GM23338 (cell line): ENCODE measurements at regions not wholly inside any gene's neighbourhood (a gene's known extent, or its start where the extent isn't known, plus 50 kb on each side); places are given as distances from the start of the nearest gene placed in this dataset.

Source experiments
- ATAC-seq: fragments of 200-7000 bp; cut with Tn5 transposase; 3 replicates; pipeline ENCODE4 v1.9.1; 2020
- DNase-seq: peaks from one replicate; pipeline ENCODE4 v3.0.0-alpha.2; 2015; ENCODE audit warnings: low spot score
- H2AFZ ChIP-seq: fragments of 200-600 bp; sonication (generic); 2 replicates; pipeline ENCODE4 v1.8.0; 2016; ENCODE audit warnings: antibody characterized with exemption, mild to moderate bottlenecking, moderate library complexity
- H3F3A ChIP-seq: fragments of 200-600 bp; sonication (generic); replicated peaks from 2 replicates; pipeline ENCODE4 v1.8.0; 2017; ENCODE audit warnings: antibody characterized with exemption, mixed run types, low read depth
- H3K27ac ChIP-seq: fragments of 200-600 bp; sonication (generic); 2 replicates; pipeline ENCODE4 v1.6.1; 2016; ENCODE audit warnings: low read depth
- H3K27me3 ChIP-seq: fragments of 200-600 bp; sonication (generic); 2 replicates; pipeline ENCODE4 v1.8.0; 2016; ENCODE audit warnings: mild to moderate bottlenecking, mixed run types, moderate library complexity; ENCODE audit not compliant: insufficient read depth
- H3K36me3 ChIP-seq: fragments of 200-600 bp; sonication (generic); 2 replicates; pipeline ENCODE4 v1.8.0; 2016; ENCODE audit warnings: mild to moderate bottlenecking; ENCODE audit not compliant: insufficient read depth
- H3K4me1 ChIP-seq: fragments of 200-600 bp; sonication (generic); 2 replicates; pipeline ENCODE4 v1.8.0; 2016; ENCODE audit warnings: mild to moderate bottlenecking, moderate library complexity; ENCODE audit not compliant: insufficient read depth
- H3K4me2 ChIP-seq: fragments of 200-600 bp; sonication (generic); 2 replicates; pipeline ENCODE4 v1.7.1; 2017; ENCODE audit warnings: mixed run types
- H3K4me3 ChIP-seq: fragments of 200-600 bp; sonication (generic); 2 replicates; pipeline ENCODE4 v1.6.1; 2016; ENCODE audit warnings: mixed run types
- H3K79me2 ChIP-seq: fragments of 200-600 bp; sonication (generic); replicated peaks from 2 replicates; pipeline ENCODE4 v1.8.0; 2017; ENCODE audit warnings: mild to moderate bottlenecking; ENCODE audit not compliant: insufficient read depth
- H3K9me2 ChIP-seq: fragments of 200-600 bp; sonication (generic); 2 replicates; pipeline ENCODE4 v1.8.0; 2017; ENCODE audit not compliant: insufficient read depth
- H4K20me1 ChIP-seq: fragments of 200-600 bp; sonication (generic); replicated peaks from 2 replicates; pipeline ENCODE4 v1.8.0; 2017; ENCODE audit warnings: mild to moderate bottlenecking; ENCODE audit not compliant: insufficient read depth
- H3K27ac Mint-ChIP-seq: 2 replicates; pipeline ENCODE4 v1.8.0; 2020; ENCODE audit warnings: inconsistent platforms, mild to moderate bottlenecking, moderate library complexity, mixed read lengths
- H3K27me3 Mint-ChIP-seq: 3 replicates; pipeline ENCODE4 v1.8.0; 2022; ENCODE audit warnings: low read depth, mild to moderate bottlenecking, moderate library complexity, mixed read lengths, inconsistent platforms; ENCODE audit not compliant: insufficient read depth, poor library complexity
- H3K36me3 Mint-ChIP-seq: 3 replicates; pipeline ENCODE4 v1.8.0; 2021; ENCODE audit warnings: low read depth, mild to moderate bottlenecking, inconsistent platforms, moderate library complexity, mixed read lengths
- H3K4me1 Mint-ChIP-seq: 3 replicates; pipeline ENCODE4 v1.8.0; 2020; ENCODE audit warnings: mild to moderate bottlenecking, inconsistent platforms, mixed read lengths
- H3K4me3 Mint-ChIP-seq: 3 replicates; pipeline ENCODE4 v1.8.0; 2021; ENCODE audit warnings: moderate library complexity, mild to moderate bottlenecking, inconsistent platforms, mixed read lengths
- H3K9me3 Mint-ChIP-seq: 3 replicates; pipeline ENCODE4 v1.8.0; 2020; ENCODE audit warnings: moderate library complexity, mild to moderate bottlenecking, inconsistent platforms, mixed read lengths
- CREB1 ChIP-seq: fragments of 250-450 bp; sonication (Bioruptor Pico); IDR thresholded peaks from 2 replicates; pipeline ENCODE4 v1.5.0; 2020; ENCODE audit warnings: low read depth, mild to moderate bottlenecking, moderate library complexity
- CTCF ChIP-seq, 2 experiments: fragments of 200-600 bp in 1 of 2; sonication (generic) in 1 of 2; conservative IDR thresholded peaks; 2 replicates each; pipeline versions ENCODE4 v1.5.1 to v1.6.1; 2016 to 2017; ENCODE audit warnings: antibody characterized with exemption in 2 of 2, low read depth in 2 of 2, mild to moderate bottlenecking in 2 of 2, moderate library complexity in 1 of 2
- ETS1 ChIP-seq: IDR thresholded peaks from 2 replicates; pipeline ENCODE4 v1.6.1; 2016; ENCODE audit warnings: antibody characterized with exemption
- EZH2 ChIP-seq: fragments of 200-600 bp; sonication (generic); IDR thresholded peaks from one replicate; pipeline ENCODE4 v1.8.0; 2017; ENCODE audit warnings: antibody characterized with exemption, mild to moderate bottlenecking, low read depth; ENCODE audit not compliant: unreplicated experiment
- EZH2phosphoT487 ChIP-seq: fragments of 200-600 bp; sonication (generic); IDR thresholded peaks from one replicate; pipeline ENCODE4 v1.8.1; 2018; ENCODE audit warnings: antibody characterized with exemption; ENCODE audit not compliant: unreplicated experiment
- JUNB ChIP-seq: IDR thresholded peaks from one replicate; pipeline ENCODE4 v1.6.1; 2016; ENCODE audit warnings: antibody characterized with exemption; ENCODE audit not compliant: unreplicated experiment
- NANOG ChIP-seq: IDR thresholded peaks from 2 replicates; pipeline ENCODE4 v1.6.1; 2016; ENCODE audit warnings: antibody characterized with exemption, borderline replicate concordance
- POLR2AphosphoS5 ChIP-seq: IDR thresholded peaks from 2 replicates; pipeline ENCODE4 v1.6.1; 2016; ENCODE audit warnings: antibody characterized with exemption, low read depth
- REST ChIP-seq: IDR thresholded peaks from one replicate; pipeline ENCODE4 v1.6.1; 2018; ENCODE audit warnings: antibody characterized with exemption; ENCODE audit not compliant: unreplicated experiment
- STAT1 ChIP-seq: IDR thresholded peaks from one replicate; pipeline ENCODE4 v1.6.1; 2016; ENCODE audit warnings: antibody characterized with exemption; ENCODE audit not compliant: unreplicated experiment
- ZNF114 ChIP-seq: fragments of 250-450 bp; sonication (Bioruptor Pico); IDR thresholded peaks from 2 replicates; pipeline ENCODE4 v1.5.0; 2020; ENCODE audit warnings: mild to moderate bottlenecking, moderate library complexity
- ZNF331 ChIP-seq: fragments of 250-450 bp; sonication (Bioruptor Pico); IDR thresholded peaks from 2 replicates; pipeline ENCODE4 v1.5.0; 2020; ENCODE audit warnings: low read depth, mild to moderate bottlenecking, moderate library complexity
- ZNF462 ChIP-seq: fragments of 250-450 bp; sonication (Bioruptor Pico); IDR thresholded peaks from 2 replicates; pipeline ENCODE4 v1.5.0; 2020; ENCODE audit warnings: mild to moderate bottlenecking, moderate library complexity

- no peaks in the 10 kb centered on the region for H3K36me3 ChIP-seq
- H3K9me2 ChIP-seq = no peaks in the 10 kb centered on the region
- H3F3A ChIP-seq = no peaks in the 10 kb centered on the region
- no peak overlapping the region for H3K4me3 ChIP-seq
- H3K4me1 ChIP-seq = no peaks in the 10 kb centered on the region
- ATAC-seq (no peak), DNase-seq (no peak)
- no peak overlapping the region for H3K4me2 ChIP-seq
- H3K36me3 Mint-ChIP-seq = no peaks in the 10 kb centered on the region
- H4K20me1 ChIP-seq = no peaks in the 10 kb centered on the region
- TF ChIP-seq JUNB (no peak), STAT1 (no peak), POLR2AphosphoS5 (no peak), REST (no peak), ZNF331 (CRISPR knock-in tag) (no peak), CTCF (conservative IDR thresholded peaks at IDR 0.05; ENCODE audit: low read depth in 2 of 2) (no peak), EZH2 (no peak), NANOG (no peak), EZH2phosphoT487 (no peak), ZNF462 (CRISPR knock-in tag) (no peak), ETS1 (no peak), ZNF114 (CRISPR knock-in tag) (no peak), CREB1 (CRISPR knock-in tag) (no peak)
- H3K4me3 Mint-ChIP-seq = no peak overlapping the region; the same call in 2 of the 3 replicates
- no peak overlapping the region for H3K27ac ChIP-seq
- peaks cover 10% of the 10 kb centered on the region for H3K27me3 Mint-ChIP-seq
- H3K9me3 Mint-ChIP-seq = peaks cover 4% of the 10 kb centered on the region; the same call in 1 of the 3 replicates
- no peaks in the 10 kb centered on the region for H3K4me1 Mint-ChIP-seq
- H3K27me3 ChIP-seq = no peaks in the 10 kb centered on the region
- no peaks in the 10 kb centered on the region for H3K79me2 ChIP-seq
- H2AFZ ChIP-seq = no peak overlapping the region
- H3K27ac Mint-ChIP-seq = no peak overlapping the region
Observed at GRCh38 chr6:28600245-28600644, 74.6 kb downstream of the GPX5 start.
